C1 segment of cervical spinal cord (tissue), 14 donors: ENCODE measurements at regions not wholly inside any gene's neighbourhood (a gene's known extent, or its start where the extent isn't known, plus 50 kb on each side); places are given as distances from the start of the nearest gene placed in this dataset.
A peak's percentile ranks its signal among the peaks of the same experiment; 100 is the strongest.

Experiments used
- DNase-seq, 14 donors: peaks; one replicate each; lab custom pipeline; 2025; lab: John Stamatoyannopoulos, UW

DNA sequence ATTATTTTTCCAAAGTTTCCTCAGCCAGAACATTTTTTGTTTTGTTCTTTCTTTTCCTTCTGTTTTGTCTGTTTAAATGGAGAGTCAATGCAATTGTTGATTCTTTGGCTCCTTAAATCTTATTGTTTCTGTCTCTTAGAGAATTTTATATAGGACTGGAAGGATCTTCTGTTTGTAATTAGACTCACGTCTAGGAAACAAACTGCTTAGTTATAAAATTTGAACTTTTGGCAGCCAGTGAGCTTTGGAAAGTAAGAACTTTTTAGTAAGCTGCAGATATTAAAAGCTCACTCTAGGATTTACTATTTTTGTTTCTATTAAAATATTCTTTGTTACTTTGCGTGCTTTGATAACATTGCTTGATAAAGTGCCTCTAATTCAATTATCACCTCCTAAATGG is 109.8 kb upstream of the HNRNPU start:
- DNase-seq: no peak

DNA sequence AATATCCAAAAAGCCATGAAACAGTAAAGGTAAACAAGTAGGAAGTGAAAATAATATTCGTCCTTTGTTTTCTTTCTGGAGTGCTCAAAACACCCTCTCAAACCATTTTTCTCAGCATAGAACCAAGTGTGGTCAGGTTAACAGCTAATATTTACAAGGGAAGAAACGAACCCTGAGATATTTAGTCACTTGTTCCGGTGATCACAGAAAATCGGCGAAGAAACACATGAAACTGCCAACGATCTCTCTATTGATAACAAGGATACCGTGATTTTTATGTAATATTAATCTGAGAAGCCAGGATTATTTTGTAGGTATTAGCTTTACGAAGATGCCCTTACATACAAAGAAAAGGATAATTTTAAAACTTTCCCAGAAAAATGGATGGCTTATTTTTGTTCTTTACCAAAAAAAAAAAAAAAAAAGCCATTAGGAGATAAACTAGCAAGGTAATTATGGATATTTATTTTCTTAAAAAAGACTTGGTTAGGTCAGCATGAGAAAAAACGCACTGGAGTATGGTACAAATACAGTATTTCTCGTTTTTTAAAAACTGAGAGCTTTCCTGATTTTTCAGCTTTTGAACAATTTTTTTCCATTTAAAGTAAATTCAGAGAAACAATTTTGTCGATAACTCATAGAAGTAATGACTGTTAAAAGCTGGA is 107.3 kb upstream of the HNRNPU start:
- DNase-seq: no peak

DNA sequence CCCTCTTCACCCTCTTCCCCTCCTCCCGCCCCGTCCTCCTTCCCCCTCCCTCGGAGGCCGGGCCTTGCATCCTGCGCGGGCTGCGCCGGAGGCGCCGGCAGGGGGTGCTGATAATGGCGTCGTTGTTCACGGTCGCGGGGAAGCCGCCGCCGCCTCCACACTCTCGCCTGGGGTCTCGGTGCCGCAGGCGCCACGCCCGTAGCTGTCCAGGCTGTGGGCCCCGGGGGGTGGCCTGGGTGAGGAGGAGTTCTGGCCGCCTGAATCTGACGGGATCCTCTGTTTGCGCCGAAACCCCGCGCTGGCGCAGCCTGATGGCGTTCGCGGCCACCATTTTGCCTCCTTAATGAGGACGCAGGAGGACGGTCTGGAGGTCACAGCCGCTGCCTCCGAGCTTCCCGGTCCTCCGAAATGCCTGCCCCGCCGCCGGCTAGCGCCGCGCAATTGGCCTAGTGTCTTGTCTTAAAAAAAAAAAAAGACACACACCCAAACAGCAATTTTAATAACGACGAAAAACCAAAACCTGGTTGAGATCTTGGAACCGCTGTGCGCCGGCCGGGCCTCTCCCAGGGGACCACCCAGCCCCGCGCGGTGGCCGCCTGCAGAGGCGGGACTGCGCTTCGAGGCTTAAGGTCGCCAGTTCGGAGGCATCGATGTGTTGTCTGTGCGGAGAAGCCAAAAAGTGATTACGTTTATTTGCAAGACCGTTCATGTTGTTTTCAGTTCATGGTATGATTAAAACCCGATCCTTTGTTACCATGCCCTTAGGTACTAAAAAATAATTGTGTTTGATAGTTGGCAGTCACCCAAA is 106.6 kb upstream of the HNRNPU start:
- peak; percentile 57 to 99 (median 96) for DNase-seq

DNA sequence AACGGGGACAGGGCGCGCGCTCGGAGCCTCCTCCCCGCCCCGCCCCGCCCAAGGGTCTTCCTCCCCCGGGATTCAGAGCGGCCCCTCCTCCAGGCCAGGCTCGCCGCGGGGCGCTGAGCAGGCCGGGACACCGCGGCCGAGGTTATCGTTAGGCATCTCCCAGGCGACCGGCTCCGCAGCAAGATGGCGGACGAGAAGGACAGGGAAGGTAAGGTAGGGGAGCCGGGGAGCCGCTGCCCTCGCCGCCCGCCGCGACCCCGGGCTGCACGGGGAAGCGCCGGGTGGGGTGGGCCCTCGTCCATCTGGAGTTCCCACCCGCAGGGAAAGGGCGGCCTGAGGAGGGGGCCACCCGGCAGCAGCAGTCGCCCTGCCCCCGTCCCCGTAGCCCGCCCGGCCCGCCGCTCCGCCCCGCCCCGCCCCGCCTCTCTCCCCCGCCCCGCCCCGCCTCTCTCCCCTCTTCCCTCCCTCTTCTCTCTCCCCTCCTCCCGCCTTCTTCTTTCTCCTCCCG is 105.9 kb upstream of the HNRNPU start:
- DNase-seq: peak in 6 of 14 donors; percentile 89 to 99 (median 95)

DNA sequence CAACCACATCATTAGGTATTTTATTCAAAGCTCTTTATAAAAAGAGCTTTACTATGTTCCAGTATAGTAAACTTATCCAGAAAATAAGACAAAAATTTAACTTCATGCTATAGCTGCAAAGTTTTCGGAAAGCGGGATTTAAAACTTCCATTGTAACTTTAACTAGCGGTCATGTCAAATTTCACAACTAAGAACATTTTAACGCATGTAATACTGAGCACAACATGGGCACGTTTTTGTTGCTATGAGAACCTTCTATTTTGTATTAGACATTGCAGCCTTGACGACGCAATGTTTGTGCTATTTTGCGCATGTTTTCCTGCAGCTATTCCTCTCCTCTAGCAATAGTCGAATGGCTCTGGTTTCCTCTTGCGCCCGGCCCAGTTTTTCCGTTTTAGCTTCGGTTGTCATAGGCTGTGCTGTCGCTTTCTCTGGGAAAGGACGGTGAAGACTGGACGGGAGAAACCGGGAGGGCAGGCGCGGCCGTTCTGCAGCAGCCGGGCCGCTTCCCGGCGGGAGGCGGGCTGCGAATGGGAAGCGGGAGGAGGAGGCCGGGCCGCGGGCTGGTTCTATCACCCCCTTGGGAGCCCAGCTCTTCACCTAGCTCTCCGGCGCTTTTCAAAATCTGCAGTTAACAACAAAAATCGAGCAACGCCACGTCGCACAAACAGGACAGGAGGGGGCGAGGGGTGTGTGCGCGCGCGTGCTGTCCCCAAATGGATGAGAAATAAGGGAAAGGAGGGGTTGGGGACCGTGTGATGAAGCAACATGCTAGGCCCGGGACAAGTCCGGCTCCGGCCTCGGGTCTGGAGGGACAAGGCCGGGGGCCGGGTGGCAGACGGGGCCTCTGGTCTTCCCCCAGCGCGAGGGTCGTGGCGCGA is 105.3 kb upstream of the HNRNPU start:
- peak in 13 of 14 donors; percentile 63 to 93 (median 87) for DNase-seq

DNA sequence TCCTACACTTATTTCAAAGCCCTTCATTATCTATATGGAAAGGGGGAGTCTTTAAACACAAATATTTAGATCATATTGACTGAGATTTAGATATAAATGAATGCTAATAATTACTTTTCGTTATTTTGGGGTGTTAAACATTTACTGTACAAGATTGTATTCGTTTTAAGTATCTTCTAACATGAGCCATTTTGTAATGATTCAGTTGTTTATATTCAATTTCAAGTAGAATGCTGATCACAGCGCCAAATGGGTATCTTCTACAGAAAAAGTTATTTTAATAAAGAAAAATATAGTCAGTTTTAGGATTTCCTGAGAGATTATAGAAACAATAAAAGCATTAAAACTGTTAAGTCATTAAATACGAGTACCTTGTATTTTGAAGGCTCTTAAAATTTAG is 104.5 kb upstream of the HNRNPU start:
- DNase-seq: no peak

DNA sequence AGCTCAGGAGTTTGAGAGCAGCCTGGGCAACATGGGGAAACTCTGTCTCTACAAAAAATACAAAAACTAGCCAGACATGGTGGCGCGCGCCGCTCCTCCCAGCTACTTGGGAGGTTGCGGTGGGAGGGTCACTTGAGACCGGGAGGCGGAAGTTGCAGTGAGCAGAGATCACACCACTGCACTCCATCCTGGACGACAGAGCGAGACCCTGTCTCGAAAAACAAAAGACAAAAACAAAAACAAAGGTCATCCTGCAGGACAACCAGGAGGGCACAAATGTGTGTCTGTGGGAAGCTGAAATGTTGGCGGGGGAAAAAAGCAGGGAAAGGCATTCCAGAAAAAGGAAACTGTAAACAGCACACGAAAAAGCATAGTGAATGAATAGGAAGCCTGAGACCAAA is 104.1 kb upstream of the HNRNPU start:
- DNase-seq: peak in 2 of 14 donors; percentile 2 to 6

DNA sequence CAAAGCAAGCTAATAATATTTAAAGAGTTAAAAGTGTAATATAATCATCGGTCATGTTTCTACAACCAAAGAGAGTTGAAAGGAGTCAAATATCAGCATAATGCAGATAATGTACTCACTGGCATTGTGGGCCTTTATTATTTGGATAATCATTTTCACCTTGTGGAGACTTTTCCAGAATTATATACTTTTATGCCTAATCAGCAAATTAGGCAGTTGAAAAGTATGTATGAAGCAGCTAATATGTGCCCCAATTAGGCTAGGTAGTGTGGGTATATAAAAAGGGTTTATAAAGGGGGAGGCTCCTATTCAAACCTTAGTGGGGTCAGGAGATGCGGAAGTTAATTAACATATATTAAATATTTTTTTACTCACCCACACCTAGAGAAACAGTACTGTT is 102.8 kb upstream of the HNRNPU start:
- no peak for DNase-seq

DNA sequence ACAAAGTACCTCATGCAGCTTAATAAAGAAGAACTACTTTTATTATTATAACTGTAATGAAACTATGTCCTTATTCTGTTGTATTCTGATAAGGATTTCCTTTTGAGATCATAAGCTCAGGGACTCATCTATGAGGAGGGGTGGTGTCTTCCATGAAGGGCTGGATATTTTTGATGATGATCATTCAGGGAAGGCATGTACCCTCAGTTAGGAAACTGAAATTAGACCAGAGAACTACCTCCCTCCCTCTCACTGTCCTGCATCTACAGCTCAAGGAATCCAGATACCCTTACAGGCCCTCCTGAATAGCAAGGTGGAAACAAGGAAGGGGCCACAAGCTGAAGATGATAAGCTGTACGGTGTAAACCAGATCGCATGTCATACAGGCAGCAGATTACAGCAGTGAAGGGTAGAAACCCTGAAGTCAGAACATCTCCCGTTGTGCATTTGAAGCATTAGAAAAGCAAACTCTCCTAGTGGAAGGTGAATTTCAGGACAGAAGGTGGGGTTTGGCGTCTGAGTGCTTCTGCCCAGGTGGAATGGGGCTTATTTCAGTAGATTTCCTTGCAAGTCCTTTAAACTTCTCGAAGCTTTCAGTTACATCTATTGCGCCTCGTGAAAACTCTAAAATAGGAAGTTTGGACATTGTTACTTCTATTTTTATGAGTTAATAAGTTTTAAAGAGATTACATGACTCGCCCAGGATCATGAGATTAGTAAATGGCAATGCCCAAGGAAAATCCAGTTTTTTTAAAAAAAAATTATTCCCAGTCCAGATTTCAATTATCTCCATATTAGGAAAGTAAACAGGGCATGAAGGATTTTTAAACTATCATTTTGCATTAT is 101.1 kb upstream of the HNRNPU start:
- DNase-seq: no peak

DNA sequence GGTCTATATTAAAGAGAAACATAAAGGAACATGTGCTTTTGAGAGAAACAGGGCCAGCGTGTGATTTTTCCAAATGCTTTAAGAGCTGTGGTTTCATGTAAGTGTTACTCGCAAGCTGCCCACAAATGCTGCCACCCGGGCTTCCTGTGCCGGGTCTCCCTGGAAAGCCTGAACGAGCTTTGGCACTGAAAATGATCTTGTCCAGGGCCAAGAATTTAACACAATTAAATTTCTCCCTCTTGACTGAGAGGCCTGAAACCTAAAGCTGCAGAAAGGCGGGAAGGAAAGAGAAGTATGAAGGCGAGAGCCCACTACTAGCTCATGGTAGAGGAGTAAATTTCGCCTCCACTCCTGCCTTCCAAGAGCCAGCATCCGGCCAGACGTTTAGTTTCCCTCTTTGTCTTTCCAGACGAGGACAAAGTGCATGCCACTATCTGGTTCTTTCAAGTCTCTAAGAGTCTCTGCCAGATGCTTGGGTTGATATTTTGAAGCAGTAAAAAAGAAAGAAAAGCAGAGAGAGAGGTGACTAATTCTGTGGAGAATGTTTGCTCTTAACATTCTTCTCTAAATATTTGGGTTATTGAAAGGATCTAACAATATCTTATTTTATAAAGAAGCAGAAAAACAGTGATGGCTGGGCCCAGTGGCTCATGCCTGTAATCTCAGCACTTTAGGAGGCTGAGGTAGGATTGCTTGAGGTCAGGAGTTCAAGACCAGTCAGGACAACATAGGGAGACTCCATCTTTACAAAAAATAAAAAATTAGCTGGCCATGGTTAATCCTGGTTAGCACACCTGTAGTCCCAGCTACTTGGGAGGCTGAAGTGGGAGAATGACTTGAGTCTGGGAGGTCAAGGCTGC is 100.0 kb upstream of the HNRNPU start:
- DNase-seq: peak in 5 of 14 donors; percentile 4 to 28 (median 13)

DNA sequence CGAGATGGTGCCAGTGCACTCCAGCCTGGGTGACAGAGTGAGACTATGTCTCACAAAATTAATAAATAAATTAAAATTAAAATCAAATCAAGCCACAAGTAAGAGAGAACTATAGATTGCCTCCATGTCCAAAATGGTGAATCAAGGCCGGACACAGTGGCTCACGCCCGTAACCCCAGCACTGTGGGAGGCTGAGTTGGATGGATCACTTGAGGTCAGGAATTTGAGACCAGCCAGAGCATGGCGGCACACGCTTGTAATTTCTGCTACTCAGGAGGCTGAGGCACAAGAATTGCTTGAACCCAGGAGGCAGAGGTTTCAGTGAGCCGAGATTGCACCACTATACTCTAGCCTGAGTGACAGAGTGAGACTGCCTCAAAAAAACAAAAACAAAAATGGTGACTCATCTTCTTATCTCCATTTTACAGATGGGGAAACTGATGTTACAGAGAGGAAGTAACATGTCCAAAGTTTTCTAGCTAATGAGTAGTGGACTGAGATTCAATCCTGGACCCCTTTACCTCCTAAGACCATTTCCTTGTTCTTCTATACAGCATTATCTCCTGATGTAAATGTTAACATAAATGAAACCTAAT is 99.0 kb upstream of the HNRNPU start:
- no peak for DNase-seq

DNA sequence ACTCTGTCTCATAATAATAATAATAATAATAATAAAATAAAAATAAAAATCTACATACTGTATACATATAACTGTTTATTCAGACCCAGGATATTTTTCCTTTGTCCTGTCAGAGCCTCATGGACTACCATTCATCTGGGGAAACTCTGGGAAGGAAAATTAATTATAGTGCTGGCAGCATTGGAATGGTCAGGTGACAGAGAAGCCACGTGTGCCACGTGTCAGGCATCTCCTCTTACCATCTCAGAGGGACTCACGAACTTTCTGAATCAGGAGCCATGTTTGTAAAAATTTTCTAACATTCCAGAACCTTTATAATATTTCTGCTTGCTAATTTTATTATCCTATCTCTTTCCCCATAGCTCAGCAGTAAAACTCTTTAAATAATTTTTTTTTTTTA is 97.8 kb upstream of the HNRNPU start:
- DNase-seq: no peak

DNA sequence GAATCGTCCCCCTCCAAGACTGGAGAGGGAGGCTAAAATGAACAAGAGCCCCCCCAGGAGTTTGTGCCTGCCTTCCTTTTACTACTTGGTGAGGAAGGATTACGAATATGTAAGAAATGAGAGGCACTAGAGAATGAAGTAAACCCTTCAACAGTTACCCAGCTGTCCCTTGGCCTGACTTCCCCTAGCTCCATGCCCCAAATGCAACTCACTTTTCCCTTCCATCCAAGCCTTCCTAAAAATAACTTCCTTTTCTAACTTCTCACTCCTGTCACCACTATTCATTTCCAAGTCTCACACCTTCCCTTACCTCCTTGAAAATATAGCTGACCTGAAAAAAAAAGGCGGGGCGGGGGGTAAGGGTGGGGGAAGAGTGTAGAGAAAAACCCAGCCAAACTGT is 96.6 kb upstream of the HNRNPU start:
- no peak for DNase-seq

DNA sequence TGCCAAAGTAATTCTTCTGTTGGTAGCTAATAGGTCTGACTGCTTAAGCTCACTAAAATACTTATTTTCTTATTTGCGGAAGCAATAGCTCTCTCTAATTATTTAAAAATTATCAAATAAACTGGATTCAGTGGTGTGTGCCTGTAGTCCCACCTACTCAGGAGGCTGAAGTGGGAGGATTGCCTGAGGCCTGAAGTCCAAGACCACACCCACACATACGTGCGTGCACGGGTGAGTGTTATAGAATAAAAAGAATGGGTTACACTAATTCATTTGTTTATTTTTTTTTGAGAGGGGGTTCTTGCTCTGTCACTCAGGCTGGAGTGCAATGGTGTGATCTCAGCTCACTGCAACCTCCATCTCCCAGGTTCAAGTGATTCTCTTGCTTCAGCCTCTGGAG is 94.2 kb upstream of the HNRNPU start:
- no peak for DNase-seq

DNA sequence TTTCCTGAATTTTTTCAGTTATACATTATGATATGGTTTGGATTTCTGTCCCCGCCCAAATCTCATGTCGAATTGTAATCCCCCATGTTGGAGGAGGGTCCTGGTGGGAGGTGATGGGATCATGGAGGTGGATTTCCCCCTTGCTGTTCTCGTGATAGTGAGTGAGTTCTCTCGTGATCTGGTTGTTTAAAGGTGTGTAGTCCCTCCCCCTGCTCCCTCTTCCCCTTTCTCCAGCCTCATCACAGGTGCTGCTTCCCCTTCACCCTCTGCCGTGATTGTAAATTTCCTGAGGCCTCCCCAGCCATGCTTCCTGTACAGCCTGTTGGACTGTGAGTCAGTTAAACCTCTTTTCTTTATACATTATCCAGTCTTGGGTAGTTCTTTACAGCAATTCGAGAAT is 93.2 kb upstream of the HNRNPU start:
- DNase-seq: no peak

DNA sequence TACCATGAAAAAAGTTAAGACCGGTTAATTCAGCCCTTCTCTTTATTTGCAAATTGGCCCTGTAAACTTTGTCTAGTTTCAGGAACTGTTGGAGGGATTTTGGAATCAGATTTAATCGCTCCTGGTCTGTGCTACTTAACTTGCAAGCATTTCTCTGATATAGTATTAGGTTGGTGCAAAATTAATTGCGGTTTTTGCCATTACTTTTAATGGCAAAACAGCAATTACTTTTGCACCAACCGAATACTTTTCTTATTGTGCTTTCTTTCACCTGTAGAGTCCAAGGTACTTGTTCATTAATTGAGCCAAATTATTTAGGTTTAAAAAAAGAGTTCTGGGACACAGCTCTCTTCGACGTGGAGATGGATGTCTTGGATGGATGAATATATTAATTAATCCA is 92.8 kb upstream of the HNRNPU start:
- no peak for DNase-seq

DNA sequence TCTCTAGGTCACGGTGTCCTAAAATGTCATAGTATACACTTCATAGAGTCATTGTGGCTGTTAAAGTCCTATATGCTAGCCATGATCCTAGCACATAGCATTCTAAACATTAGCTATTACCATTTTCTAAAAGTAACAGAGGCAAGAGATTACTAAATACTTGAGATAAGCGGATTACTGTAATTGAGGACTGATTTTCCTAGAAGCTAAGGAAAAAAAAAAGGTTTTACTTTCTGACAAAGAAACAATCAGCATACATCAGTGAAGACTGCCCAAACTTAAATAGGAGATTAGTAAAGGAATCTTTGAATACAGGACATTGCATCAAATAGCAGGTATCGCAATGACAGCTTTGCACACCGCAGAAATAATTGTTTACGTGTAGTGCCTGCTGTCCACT is 91.3 kb upstream of the HNRNPU start:
- DNase-seq: no peak

DNA sequence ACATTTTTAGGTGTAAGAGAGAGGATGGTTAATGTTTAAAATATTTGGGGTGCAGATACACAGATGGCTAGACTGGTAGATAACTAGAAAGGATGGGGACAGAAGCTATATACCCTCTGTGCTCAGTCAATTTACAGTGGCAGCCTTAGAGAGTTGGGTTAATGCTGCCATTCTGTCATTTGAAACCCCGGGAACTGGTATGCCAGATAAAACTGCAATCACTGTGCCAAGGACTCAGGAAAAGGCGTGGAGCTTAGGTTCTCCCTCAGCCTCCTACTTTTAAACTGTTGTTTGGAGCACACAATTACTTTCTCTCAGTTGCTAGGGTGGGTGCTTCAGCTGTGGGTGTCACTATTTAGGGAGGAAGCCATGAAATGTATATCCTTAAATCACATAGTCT is 90.0 kb upstream of the HNRNPU start:
- DNase-seq: no peak

DNA sequence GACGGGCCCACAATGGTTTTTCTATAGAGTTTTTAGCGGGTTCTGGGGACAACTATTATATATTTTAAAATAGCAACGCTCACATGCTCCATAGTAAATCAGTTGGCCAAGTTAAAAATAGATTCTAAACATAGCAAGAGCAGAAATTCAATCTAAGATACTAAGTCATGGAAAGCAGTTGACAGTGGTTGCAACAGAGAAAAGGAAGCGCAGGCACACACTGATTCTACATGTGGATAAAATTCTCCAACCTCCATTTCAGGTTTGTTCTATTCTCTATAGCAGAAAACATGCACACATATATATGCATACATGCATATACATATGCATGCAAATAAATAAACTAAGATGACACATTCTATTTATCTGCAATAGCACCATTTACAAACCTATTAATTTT is 89.6 kb upstream of the HNRNPU start:
- DNase-seq: no peak

DNA sequence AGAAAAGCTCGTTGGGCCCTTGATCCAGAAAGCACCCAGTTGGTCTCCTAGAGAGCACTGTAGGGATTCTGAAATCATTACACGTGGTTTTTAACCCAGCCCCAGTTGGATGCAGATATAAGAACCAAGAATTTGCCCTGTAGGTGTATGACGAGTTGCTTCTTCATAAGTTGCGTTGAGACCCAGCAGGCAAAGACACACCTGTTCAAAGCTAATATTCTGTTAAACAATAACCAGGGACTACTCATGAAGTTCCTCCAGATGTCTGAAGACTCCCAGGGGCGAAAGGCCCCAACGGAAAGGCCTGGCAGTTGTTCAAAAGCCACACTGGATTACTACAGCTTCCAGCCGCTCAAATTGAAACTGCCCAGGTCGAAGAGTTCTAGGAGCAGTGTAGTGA is 88.6 kb upstream of the HNRNPU start:
- no peak for DNase-seq
